Fibroblast of lung (primary cell): ENCODE measurements at regions not wholly inside any gene's neighbourhood (a gene's known extent, or its start where the extent isn't known, plus 50 kb on each side); places are given as distances from the start of the nearest gene placed in this dataset.

Source experiments
- DNase-seq, 2 donors: peaks; one replicate each; pipeline versions ENCODE4 v3.0.0 to v3.0.0-alpha.2; 2010; ENCODE audit warnings: low read depth in 2 of 2
- H2AFZ ChIP-seq: 2 replicates; pipeline ENCODE4 v1.5.1; 2012; ENCODE audit warnings: low read length, control low read depth, inconsistent platforms
- H3K27ac ChIP-seq: 2 replicates; pipeline ENCODE4 v1.5.1; 2011; ENCODE audit warnings: low read length, control low read depth; ENCODE audit not compliant: insufficient read depth
- H3K27me3 ChIP-seq: 2 replicates; pipeline ENCODE4 v1.5.1; 2011; ENCODE audit warnings: mild to moderate bottlenecking, low read length; ENCODE audit not compliant: control insufficient read depth, insufficient read depth
- H3K36me3 ChIP-seq: 2 replicates; pipeline ENCODE4 v1.5.1; 2011; ENCODE audit warnings: low read length; ENCODE audit not compliant: control insufficient read depth, insufficient read depth
- H3K4me1 ChIP-seq: 2 replicates; pipeline ENCODE4 v1.5.1; 2011; ENCODE audit warnings: low read length; ENCODE audit not compliant: control insufficient read depth, insufficient read depth; ENCODE audit errors: extremely low read depth
- H3K4me2 ChIP-seq: 2 replicates; pipeline ENCODE4 v1.5.1; 2011; ENCODE audit warnings: low read length, control low read depth; ENCODE audit not compliant: insufficient read depth; ENCODE audit errors: extremely low read depth
- H3K4me3 ChIP-seq, 4 experiments: fragments of 200-600 bp in 1 of 4; sonication (generic) in 1 of 4; replicated peaks in 1 of 4; 2 replicates each; pipeline ENCODE4 v1.5.1; 2011 to 2016; ENCODE audit warnings: low read length in 4 of 4, low read depth in 3 of 4, mild to moderate bottlenecking in 3 of 4, control low read depth in 2 of 4, inconsistent platforms in 1 of 4, mixed read lengths in 1 of 4; ENCODE audit not compliant: insufficient read depth in 1 of 4; ENCODE audit errors: control extremely low read depth in 1 of 4
- H3K79me2 ChIP-seq: 2 replicates; pipeline ENCODE4 v1.5.1; 2012; ENCODE audit warnings: mild to moderate bottlenecking, low read length, inconsistent platforms; ENCODE audit not compliant: control insufficient read depth, insufficient read depth
- H3K9ac ChIP-seq: 2 replicates; pipeline ENCODE4 v1.5.1; 2011; ENCODE audit warnings: mild to moderate bottlenecking, low read length, control low read depth; ENCODE audit not compliant: insufficient read depth
- H3K9me3 ChIP-seq: 2 replicates; pipeline ENCODE4 v1.5.1; 2012; ENCODE audit warnings: low read depth, low read length; ENCODE audit not compliant: control insufficient read depth, insufficient read depth
- H4K20me1 ChIP-seq: 2 replicates; pipeline ENCODE4 v1.5.1; 2011; ENCODE audit warnings: low read length; ENCODE audit not compliant: control insufficient read depth, insufficient read depth; ENCODE audit errors: extremely low read depth
- EZH2 ChIP-seq: IDR thresholded peaks from 2 replicates; pipeline ENCODE4 v1.5.1; 2012; ENCODE audit warnings: low read length, control low read depth, mild to moderate bottlenecking; ENCODE audit errors: missing control alignments
- TF ChIP-seq, protein P1 (sequence below), 2 donors: IDR thresholded peaks in 1 of 2; conservative IDR thresholded peaks in 1 of 2; 1 replicate in 1 of 2; 2 replicates in 1 of 2; pipeline ENCODE4 v1.5.1; 2011 to 2012; ENCODE audit warnings: low read length in 2 of 2, control low read depth in 1 of 2, inconsistent platforms in 1 of 2, low read depth in 1 of 2, mild to moderate bottlenecking in 1 of 2

DNA sequence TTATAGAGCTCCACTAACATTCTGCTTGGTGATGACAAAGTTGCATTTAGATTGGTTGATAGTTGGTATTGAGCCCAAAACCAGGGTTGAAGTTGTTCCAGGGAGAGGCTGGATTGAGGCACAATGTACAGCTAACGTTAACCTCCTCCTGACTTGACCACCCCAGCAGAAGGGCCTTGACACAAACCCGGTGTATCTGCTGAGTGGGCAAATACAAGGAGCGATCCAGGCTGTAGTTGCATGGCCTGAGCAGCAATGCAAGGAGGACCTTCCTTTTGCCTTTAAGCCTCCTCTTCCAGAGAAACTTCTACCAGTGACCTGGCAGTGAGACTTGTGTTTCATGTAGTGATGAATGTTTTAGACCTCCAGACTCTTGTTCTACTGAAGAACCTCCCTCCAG lies 66.2 kb upstream of the GAS1 start:
- no peak for DNase-seq
- Histone ChIP-seq H3K27ac (no peak overlapping the region), H3K4me2 (no peak overlapping the region), H3K4me1 (no peaks in the 10 kb centered on the region), H3K27me3 (no peaks in the 10 kb centered on the region), H2AFZ (no peak overlapping the region), H3K9ac (no peak overlapping the region), H3K36me3 (no peaks in the 10 kb centered on the region), H4K20me1 (no peaks in the 10 kb centered on the region), H3K79me2 (no peaks in the 10 kb centered on the region), H3K4me3 (no peak overlapping the region), H3K9me3 (no peaks in the 10 kb centered on the region)
- TF ChIP-seq EZH2 = no peak
- TF ChIP-seq, protein P1, sequence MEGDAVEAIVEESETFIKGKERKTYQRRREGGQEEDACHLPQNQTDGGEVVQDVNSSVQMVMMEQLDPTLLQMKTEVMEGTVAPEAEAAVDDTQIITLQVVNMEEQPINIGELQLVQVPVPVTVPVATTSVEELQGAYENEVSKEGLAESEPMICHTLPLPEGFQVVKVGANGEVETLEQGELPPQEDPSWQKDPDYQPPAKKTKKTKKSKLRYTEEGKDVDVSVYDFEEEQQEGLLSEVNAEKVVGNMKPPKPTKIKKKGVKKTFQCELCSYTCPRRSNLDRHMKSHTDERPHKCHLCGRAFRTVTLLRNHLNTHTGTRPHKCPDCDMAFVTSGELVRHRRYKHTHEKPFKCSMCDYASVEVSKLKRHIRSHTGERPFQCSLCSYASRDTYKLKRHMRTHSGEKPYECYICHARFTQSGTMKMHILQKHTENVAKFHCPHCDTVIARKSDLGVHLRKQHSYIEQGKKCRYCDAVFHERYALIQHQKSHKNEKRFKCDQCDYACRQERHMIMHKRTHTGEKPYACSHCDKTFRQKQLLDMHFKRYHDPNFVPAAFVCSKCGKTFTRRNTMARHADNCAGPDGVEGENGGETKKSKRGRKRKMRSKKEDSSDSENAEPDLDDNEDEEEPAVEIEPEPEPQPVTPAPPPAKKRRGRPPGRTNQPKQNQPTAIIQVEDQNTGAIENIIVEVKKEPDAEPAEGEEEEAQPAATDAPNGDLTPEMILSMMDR (conservative IDR thresholded peaks at IDR 0.05 in 1 of 2, IDR thresholded peaks at IDR 0.05 in 1 of 2; ENCODE audit: low read depth in 1 of 2, low read length in 2 of 2) = no peak

DNA sequence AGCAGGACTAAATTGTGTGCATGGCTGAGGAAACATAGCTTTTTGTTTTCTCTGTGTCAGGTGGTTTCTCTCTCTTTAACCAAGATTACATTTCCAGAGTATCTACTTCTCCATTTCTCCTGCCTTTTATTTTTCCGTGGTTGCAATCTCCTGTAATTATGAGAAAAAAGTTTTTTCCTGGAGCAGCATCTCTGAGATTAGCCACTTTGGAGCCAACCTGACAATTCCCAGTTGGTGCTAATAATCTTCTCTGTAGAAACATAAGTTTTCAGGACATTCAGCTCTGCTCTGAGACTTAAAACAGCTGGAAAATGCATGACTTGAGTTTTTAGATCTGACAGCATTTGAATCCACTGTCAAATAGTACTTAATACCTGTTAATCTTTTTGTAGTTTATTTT lies 67.1 kb upstream of the GAS1 start:
- Histone ChIP-seq H3K9me3 (no peaks in the 10 kb centered on the region), H4K20me1 (no peaks in the 10 kb centered on the region), H3K27ac (no peak overlapping the region), H3K79me2 (no peaks in the 10 kb centered on the region), H3K4me2 (no peak overlapping the region), H3K4me3 (no peak overlapping the region), H2AFZ (no peak overlapping the region), H3K36me3 (no peaks in the 10 kb centered on the region), H3K4me1 (no peaks in the 10 kb centered on the region), H3K27me3 (no peaks in the 10 kb centered on the region), H3K9ac (no peak overlapping the region)
- no peak for TF ChIP-seq EZH2
- TF ChIP-seq, protein P1 (conservative IDR thresholded peaks at IDR 0.05 in 1 of 2, IDR thresholded peaks at IDR 0.05 in 1 of 2; ENCODE audit: low read depth in 1 of 2, low read length in 2 of 2) = no peak
- DNase-seq = no peak

DNA sequence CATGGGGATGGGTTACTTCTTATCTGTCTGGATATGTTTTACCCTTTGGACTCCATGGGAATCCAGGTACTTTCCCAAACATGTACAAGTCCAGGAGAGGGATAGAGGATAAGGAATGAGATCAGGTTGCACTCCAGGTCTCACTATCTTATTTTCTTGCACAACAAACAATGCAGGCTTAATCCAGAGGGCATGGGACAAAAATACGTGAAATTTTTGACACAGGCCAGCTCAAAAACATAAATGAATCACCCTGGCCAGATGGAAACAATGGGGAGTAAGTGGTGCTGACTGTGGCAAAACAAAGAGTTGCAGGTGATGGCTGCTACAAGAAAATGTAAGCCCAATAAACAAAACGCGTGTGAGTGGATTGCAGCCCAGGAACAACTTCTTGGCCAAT lies 69.4 kb upstream of the GAS1 start:
- H3K4me3 ChIP-seq = no peak overlapping the region
- no peaks in the 10 kb centered on the region for H3K79me2 ChIP-seq
- H3K4me2 ChIP-seq = no peak overlapping the region
- TF ChIP-seq, protein P1 (conservative IDR thresholded peaks at IDR 0.05 in 1 of 2, IDR thresholded peaks at IDR 0.05 in 1 of 2; ENCODE audit: low read depth in 1 of 2, low read length in 2 of 2) = no peak
- TF ChIP-seq EZH2 = no peak
- no peak for DNase-seq
- H3K36me3 ChIP-seq = no peaks in the 10 kb centered on the region
- no peak overlapping the region for H2AFZ ChIP-seq
- H3K9ac ChIP-seq = no peak overlapping the region
- no peaks in the 10 kb centered on the region for H3K9me3 ChIP-seq
- no peaks in the 10 kb centered on the region for H4K20me1 ChIP-seq
- H3K4me1 ChIP-seq = no peaks in the 10 kb centered on the region
- H3K27me3 ChIP-seq = no peaks in the 10 kb centered on the region
- no peak overlapping the region for H3K27ac ChIP-seq
